SU-DHL-6 (cell line): ENCODE measurements at regions not wholly inside any gene's neighbourhood (a gene's known extent, or its start where the extent isn't known, plus 50 kb on each side); places are given as distances from the start of the nearest gene placed in this dataset.

Experiments
- CTCF ChIP-seq: fragments of 200-600 bp; sonication (generic); IDR thresholded peaks from one replicate; pipeline ENCODE4 v1.5.1; 2017; ENCODE audit warnings: antibody characterized with exemption, mild to moderate bottlenecking, low read length, moderate library complexity; ENCODE audit not compliant: insufficient read depth, poor library complexity, severe bottlenecking
- EZH2phosphoT487 ChIP-seq: fragments of 200-600 bp; sonication (generic), shearing (Covaris generic); conservative IDR thresholded peaks from 2 replicates; pipeline ENCODE4 v1.6.1; 2018; ENCODE audit warnings: mild to moderate bottlenecking, antibody characterized with exemption, low read length, moderate library complexity, mixed read lengths

- TF ChIP-seq CTCF, result no peak
- TF ChIP-seq EZH2phosphoT487, result no peak
Measured at GRCh38 chr10:47147186-47147585, 152.8 kb upstream of the GDF10 start.
